Body of pancreas (tissue), 4 donors: ENCODE measurements at regions not wholly inside any gene's neighbourhood (a gene's known extent, or its start where the extent isn't known, plus 50 kb on each side); places are given as distances from the start of the nearest gene placed in this dataset.

Experiments used
- CTCF ChIP-seq, 7 experiments: fragments of 450-650 bp in 4 of 7; fragments of 200-600 bp in 3 of 7; sonication (generic) in 3 of 7; IDR thresholded peaks; one replicate each; pipeline ENCODE4 v1.5.1; 2016 to 2019; ENCODE audit warnings: antibody characterized with exemption in 7 of 7
- POLR2A ChIP-seq, 3 donors: fragments of 450-650 bp; IDR thresholded peaks; one replicate each; pipeline ENCODE4 v1.6.1; 2016; ENCODE audit warnings: antibody characterized with exemption in 3 of 3, mild to moderate bottlenecking in 2 of 3

GRCh38 chr3:187850258-187850921 is 105.1 kb upstream of the BCL6 start:
- no peak for TF ChIP-seq CTCF (IDR thresholded peaks at IDR 0.05)
- TF ChIP-seq POLR2A (IDR thresholded peaks at IDR 0.05) = no peak
